IPS-15b (cell line): ENCODE measurements at regions not wholly inside any gene's neighbourhood (a gene's known extent, or its start where the extent isn't known, plus 50 kb on each side); places are given as distances from the start of the nearest gene placed in this dataset.
"Not testable (repeated sequence)": the region's sequence is repeated elsewhere in the genome, so short reads cannot be mapped to it uniquely, and the experiment has no call there.

ENCODE experiments used
- H3K27me3 ChIP-seq: one replicate; pipeline ENCODE4 v1.6.1; 2013; ENCODE audit warnings: low read length; ENCODE audit not compliant: control insufficient read depth, insufficient read depth
- H3K36me3 ChIP-seq: one replicate; pipeline ENCODE4 v1.6.1; 2013; ENCODE audit warnings: low read length; ENCODE audit not compliant: control insufficient read depth, insufficient read depth
- H3K4me1 ChIP-seq: one replicate; pipeline ENCODE4 v1.6.1; 2013; ENCODE audit warnings: mild to moderate bottlenecking, low read length; ENCODE audit not compliant: control insufficient read depth, insufficient read depth
- H3K4me3 ChIP-seq: one replicate; pipeline ENCODE4 v1.5.1; 2013; ENCODE audit warnings: low read depth, low read length
- H3K9ac ChIP-seq: one replicate; pipeline ENCODE4 v1.6.1; 2013; ENCODE audit warnings: low read depth, mild to moderate bottlenecking, low read length
- H3K9me3 ChIP-seq: one replicate; pipeline ENCODE4 v1.6.1; 2013; ENCODE audit warnings: mild to moderate bottlenecking, low read length; ENCODE audit not compliant: control insufficient read depth, insufficient read depth

DNA sequence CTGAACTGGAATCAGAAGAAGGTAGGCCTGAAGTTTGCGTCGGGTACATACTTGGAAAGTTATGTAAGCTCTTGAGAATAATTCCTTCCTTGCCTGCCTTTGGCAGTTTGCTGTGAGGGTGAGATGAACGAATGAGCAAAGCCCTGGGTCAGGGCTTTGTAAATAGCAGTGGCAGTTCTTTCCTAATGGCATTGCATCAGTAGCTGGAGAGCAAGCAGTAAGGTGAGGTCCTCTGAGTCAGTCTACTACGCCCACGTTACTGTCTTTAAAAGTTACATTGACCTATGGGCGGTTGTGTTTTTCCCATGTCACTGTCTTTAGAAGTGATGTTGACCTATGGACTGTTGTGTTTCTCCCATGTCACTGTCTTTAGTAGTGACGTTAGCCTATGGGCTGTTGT lies 179.1 kb upstream of the E2F8 start:
- Histone ChIP-seq H3K9ac (no peak overlapping the region), H3K4me1 (no peaks in the 10 kb centered on the region), H3K36me3 (no peaks in the 10 kb centered on the region), H3K27me3 (no peaks in the 10 kb centered on the region), H3K9me3 (no peaks in the 10 kb centered on the region), H3K4me3 (no peak overlapping the region)

DNA sequence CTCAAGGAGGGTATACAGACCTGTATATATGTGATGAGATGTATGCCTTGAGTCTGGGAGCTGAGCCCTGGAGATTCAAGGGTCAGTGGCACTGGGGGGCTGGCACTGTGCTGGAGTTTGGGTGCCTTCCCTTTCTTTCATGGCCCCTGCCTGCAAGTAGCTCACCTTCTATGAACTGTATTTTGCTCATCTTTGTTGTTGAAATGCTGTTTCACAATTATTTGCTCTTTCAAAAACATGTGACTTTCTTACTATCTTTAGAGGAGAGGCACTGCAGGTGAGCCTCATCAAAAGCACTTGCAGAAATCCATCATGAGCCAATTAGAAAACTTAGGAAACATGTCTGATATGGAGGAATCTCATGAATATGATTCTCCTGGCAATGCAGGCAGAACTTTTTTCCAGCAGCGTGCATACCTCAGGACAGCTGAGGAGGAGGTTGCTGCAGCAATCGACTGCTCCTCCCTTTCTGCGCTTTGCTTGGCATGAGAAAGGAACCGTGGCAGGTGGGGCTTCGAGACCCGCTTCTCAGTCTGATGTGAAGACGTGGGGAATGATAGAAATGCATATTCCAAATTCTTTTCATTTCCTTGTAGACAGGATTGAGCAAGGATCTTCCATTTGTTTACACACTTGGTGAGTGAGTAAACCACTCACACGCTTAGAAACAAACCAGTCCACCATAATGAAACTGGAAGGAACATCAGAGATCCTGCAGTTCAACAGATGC lies 178.4 kb upstream of the E2F8 start:
- no peaks in the 10 kb centered on the region for H3K9me3 ChIP-seq
- H3K4me3 ChIP-seq = no peak overlapping the region
- H3K9ac ChIP-seq = no peak overlapping the region
- no peaks in the 10 kb centered on the region for H3K27me3 ChIP-seq
- no peaks in the 10 kb centered on the region for H3K4me1 ChIP-seq
- H3K36me3 ChIP-seq = no peaks in the 10 kb centered on the region

DNA sequence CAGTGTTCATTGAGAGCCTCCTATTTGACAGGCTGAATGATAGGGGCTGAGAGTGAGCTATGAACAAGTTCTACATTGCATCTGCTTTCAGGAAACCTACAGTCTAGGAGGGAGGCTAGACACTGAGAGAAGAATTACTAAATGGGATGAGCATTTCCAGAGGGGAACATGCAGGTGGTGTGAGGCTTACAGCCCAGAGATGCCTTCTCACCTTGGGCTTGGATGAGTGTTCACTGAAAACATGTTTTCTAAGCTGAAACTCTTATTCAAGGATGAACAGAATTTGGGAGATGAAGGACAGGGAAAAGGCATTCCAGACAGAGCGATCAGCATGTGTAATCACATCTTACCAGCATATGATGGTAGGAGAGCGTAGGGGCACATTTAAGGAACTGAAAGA lies 177.5 kb upstream of the E2F8 start:
- Histone ChIP-seq H3K36me3 (no peaks in the 10 kb centered on the region), H3K4me3 (no peak overlapping the region), H3K4me1 (no peaks in the 10 kb centered on the region), H3K9ac (no peak overlapping the region), H3K9me3 (no peaks in the 10 kb centered on the region), H3K27me3 (no peaks in the 10 kb centered on the region)

DNA sequence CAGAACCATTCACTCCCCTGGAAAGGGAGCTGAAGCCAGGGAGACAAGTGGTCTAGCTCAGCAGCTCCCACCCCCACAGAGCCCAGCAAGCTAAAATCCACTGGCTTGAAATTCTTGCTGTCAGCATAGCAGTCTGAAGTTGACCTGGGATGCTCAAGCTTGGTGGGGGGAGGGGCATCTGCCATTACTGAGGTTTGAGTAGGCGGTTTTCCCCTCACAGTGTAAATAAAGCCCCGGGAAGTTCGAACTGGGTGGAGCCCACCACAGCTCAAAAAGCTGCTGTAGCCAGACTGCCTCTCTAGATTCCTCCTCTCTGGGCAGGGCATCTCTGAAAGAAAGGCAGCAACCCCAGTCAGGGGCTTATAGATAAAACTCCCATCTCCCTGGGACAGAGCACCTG lies 171.3 kb upstream of the E2F8 start:
- not testable (repeated sequence) for H3K36me3 ChIP-seq, H3K9me3 ChIP-seq, H3K4me1 ChIP-seq, H3K4me3 ChIP-seq, H3K9ac ChIP-seq, H3K27me3 ChIP-seq

DNA sequence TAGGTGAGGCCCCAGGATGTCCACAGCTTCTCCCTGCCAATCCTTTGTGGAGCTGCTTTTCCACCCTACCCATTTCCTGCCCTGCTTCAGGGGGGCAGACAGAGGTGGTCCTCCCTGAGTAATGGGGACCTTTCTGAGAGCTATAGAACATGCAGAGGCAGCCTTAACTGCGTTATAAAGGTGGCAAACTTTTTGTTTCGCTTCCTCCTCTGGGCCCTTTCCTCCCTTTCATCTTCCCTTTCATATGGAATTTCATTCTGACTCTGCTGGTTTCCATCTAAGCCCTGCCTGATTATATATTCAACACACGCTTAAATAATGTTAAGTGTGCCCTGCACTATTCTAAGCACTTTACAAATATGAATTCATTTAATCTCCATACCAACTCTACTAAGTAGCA lies 169.3 kb upstream of the E2F8 start:
- Histone ChIP-seq H3K4me3 (no peak overlapping the region), H3K4me1 (peaks cover 5% of the 10 kb centered on the region), H3K9me3 (no peaks in the 10 kb centered on the region), H3K36me3 (no peaks in the 10 kb centered on the region), H3K27me3 (no peaks in the 10 kb centered on the region), H3K9ac (no peak overlapping the region)

DNA sequence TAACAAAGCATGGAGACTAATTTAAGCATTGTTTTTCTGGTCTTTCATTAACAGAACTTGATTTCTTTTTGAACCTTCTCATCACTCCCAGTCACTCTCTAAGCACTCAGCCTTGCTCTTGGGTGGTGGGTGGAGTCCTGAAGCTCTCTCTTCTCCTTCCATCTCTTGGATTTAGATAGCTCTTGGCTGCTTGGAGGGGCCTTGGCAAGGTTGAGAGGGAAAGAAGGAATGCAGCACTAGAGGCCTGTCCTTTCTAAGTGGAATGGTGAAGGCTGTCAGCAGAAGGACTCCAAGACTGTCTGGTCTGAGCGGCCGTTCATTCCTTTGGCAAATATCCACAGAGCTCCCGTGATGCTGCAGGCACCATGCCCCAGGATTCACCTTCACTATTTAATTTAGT lies 168.6 kb upstream of the E2F8 start:
- Histone ChIP-seq H3K4me3 (no peak overlapping the region), H3K27me3 (no peaks in the 10 kb centered on the region), H3K4me1 (peaks cover 5% of the 10 kb centered on the region)

DNA sequence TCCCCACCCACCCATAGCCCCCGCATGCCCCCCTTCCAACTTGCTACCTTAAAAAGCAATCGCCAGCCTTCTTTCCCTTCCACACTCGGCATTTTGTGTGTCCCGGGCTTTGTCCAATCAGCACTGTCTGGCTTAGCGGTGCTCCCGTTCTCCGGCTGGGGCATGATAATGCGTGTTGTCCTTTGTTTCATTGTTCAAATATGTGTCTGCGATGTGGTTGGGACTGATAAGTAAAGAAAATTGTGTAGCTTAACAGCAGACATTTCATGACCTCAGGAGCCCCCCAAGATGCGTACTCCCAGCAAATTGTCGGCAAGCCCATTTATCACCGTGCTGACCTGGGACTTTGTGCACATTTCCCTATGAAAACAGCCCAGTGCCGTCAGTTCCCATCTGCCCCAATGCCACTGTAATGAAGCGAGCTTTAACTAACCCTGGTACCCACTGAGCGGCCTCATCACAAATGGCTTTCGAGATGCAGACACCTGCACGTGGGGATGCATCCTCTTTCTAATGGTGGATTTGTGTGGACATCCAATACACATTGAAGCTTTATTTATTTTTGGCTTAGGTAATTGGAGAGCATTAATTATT lies 167.0 kb upstream of the E2F8 start:
- H3K4me1 ChIP-seq = peaks cover 5% of the 10 kb centered on the region
- H3K9ac ChIP-seq = no peak overlapping the region
- no peaks in the 10 kb centered on the region for H3K36me3 ChIP-seq
- H3K9me3 ChIP-seq = no peaks in the 10 kb centered on the region
- H3K4me3 ChIP-seq = no peak overlapping the region
- H3K27me3 ChIP-seq = no peaks in the 10 kb centered on the region

More for the DNA sequence above, 168.6 kb upstream of the E2F8 start:
- Histone ChIP-seq H3K9ac (no peak overlapping the region), H3K36me3 (no peaks in the 10 kb centered on the region), H3K9me3 (no peaks in the 10 kb centered on the region)

DNA sequence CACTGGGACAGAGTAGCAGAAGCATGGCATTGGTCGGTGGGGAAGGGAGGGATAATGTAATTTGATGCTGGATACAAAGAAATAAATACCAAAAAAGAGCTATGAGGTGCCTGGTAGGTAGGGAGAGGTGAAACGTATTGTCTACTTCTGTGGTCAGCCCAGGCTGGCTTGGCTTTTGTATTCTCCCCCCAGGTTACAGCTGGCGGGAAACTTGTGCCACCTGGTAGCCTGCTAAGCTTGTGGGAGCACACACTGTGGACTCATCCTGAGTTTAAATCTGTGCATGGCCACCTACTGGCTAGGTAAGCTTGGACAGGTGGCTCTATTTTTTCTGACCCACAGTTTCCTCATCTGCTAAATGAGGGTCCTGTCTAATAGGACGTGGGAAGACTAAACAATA lies 165.2 kb upstream of the E2F8 start:
- no peak overlapping the region for H3K9ac ChIP-seq
- no peaks in the 10 kb centered on the region for H3K36me3 ChIP-seq
- H3K9me3 ChIP-seq = no peaks in the 10 kb centered on the region
- no peaks in the 10 kb centered on the region for H3K27me3 ChIP-seq
- no peaks in the 10 kb centered on the region for H3K4me1 ChIP-seq
- no peak overlapping the region for H3K4me3 ChIP-seq

DNA sequence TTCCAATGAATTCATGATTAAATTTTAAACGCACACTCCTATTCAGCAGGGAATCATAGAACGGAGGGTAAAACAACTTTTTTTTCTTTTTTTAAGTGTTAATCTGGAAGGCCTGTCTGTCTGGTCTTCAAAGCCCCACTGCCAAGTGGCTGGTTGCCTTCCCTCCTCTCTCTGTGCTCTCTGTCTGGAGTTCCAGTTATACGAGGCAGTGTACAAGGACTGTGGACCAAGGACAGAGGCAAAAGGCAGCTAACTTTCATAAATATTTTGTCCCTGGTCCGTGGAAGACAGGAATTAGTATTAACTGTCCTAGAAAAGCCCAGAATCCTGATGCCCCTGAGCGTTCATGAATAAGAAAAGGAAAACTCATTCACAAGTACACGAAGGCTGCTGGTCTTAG lies 164.0 kb upstream of the E2F8 start:
- H3K4me1 ChIP-seq = no peaks in the 10 kb centered on the region
- H3K4me3 ChIP-seq = no peak overlapping the region
- no peak overlapping the region for H3K9ac ChIP-seq
- H3K9me3 ChIP-seq = no peaks in the 10 kb centered on the region
- H3K36me3 ChIP-seq = no peaks in the 10 kb centered on the region
- no peaks in the 10 kb centered on the region for H3K27me3 ChIP-seq

DNA sequence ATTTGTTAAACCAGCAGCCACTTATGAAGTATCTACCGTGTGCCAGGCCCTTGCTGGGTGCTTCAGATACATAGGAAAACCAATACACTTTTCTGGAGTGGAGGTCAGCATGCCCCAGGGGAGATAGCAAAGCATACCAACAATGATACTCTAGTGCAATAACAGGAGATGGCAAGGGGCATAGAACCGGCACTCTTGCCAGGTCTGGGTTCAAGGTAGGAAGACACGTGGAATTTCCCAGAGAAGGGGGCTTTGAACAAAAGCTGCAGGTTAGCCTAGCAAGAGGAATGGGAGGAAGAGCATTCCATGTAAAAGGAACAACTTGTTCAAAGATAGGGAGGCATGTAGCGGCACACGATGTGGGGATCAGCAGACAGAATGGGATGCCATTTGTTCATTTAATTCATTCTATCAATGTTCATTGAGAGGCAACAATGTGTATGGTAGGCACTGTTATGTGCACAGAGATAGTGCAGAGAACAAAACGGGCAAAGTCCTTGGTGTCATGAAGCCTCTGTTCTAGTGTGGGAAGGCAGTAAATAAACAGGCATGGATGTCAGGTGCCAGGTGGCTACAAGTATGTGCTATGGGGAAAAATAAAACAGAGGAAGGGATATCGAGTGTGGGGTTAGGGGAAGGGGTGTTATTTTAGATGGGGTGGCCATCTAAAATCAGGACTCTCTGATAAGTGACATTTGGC lies 162.6 kb upstream of the E2F8 start:
- no peak overlapping the region for H3K9ac ChIP-seq
- H3K27me3 ChIP-seq = no peaks in the 10 kb centered on the region
- H3K4me1 ChIP-seq = no peaks in the 10 kb centered on the region
- no peaks in the 10 kb centered on the region for H3K36me3 ChIP-seq
- H3K4me3 ChIP-seq = no peak overlapping the region
- H3K9me3 ChIP-seq = no peaks in the 10 kb centered on the region

DNA sequence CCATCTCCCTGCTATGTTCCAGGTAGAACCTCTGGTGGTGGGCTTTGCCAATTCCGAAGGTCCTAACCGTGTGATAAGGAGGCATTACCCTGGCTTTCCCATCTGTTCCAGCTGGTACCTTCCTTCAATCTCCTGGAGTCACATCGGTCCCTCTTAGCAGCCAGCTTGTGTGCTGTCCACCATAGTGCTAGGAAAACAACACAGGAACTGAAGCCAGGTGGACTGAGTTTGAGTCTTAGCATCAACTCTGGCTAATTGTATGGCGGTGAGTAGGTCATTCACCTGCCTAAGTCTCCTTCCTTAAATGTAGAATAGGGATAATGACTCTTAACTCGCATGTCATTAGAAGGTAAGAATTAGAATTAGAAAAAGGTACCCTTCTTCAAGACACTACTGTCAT lies 159.6 kb upstream of the E2F8 start:
- Histone ChIP-seq H3K9ac (no peak overlapping the region), H3K36me3 (no peaks in the 10 kb centered on the region), H3K27me3 (peaks cover 3% of the 10 kb centered on the region), H3K4me3 (no peak overlapping the region), H3K9me3 (no peaks in the 10 kb centered on the region), H3K4me1 (peaks cover 2% of the 10 kb centered on the region)
